Epithelial cell of esophagus (primary cell): ENCODE measurements at regions not wholly inside any gene's neighbourhood (a gene's known extent, or its start where the extent isn't known, plus 50 kb on each side); places are given as distances from the start of the nearest gene placed in this dataset.

Experiments
- DNase-seq: peaks from one replicate; pipeline ENCODE4 v3.0.0; 2010; ENCODE audit warnings: low read depth
- H3K4me3 ChIP-seq: 2 replicates; pipeline ENCODE4 v1.5.1; 2011; ENCODE audit warnings: mild to moderate bottlenecking, low read length, control low read depth
- TF ChIP-seq, protein P1 (sequence below): IDR thresholded peaks from 2 replicates; pipeline ENCODE4 v1.5.1; 2011; ENCODE audit warnings: low read depth, mild to moderate bottlenecking, low read length, control low read depth, inconsistent platforms; ENCODE audit not compliant: insufficient read depth; ENCODE audit errors: missing control alignments

DNA sequence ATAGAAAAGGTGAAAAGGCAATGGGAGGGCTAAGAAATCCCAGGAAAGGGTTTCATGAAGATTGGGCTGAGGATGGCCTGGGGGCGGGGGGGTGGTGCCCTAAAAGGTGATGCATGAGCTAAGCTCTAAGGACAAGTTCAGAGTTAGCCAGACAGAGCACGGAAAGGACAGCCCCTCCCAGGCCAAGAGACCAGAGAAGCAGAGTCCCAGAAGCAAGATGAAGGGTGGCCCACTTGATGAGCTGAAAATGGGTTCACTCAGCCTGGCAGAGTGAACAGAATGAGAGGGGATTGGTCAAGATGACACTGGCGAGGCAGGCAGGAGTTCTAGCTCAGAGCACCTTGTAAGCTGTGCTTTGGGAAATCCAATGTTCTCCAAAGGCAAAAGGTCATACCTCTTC is 89.4 kb upstream of the GPR26 start:
- TF ChIP-seq, protein P1, sequence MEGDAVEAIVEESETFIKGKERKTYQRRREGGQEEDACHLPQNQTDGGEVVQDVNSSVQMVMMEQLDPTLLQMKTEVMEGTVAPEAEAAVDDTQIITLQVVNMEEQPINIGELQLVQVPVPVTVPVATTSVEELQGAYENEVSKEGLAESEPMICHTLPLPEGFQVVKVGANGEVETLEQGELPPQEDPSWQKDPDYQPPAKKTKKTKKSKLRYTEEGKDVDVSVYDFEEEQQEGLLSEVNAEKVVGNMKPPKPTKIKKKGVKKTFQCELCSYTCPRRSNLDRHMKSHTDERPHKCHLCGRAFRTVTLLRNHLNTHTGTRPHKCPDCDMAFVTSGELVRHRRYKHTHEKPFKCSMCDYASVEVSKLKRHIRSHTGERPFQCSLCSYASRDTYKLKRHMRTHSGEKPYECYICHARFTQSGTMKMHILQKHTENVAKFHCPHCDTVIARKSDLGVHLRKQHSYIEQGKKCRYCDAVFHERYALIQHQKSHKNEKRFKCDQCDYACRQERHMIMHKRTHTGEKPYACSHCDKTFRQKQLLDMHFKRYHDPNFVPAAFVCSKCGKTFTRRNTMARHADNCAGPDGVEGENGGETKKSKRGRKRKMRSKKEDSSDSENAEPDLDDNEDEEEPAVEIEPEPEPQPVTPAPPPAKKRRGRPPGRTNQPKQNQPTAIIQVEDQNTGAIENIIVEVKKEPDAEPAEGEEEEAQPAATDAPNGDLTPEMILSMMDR, result no peak
- no peak overlapping the region for H3K4me3 ChIP-seq
- no peak for DNase-seq

DNA sequence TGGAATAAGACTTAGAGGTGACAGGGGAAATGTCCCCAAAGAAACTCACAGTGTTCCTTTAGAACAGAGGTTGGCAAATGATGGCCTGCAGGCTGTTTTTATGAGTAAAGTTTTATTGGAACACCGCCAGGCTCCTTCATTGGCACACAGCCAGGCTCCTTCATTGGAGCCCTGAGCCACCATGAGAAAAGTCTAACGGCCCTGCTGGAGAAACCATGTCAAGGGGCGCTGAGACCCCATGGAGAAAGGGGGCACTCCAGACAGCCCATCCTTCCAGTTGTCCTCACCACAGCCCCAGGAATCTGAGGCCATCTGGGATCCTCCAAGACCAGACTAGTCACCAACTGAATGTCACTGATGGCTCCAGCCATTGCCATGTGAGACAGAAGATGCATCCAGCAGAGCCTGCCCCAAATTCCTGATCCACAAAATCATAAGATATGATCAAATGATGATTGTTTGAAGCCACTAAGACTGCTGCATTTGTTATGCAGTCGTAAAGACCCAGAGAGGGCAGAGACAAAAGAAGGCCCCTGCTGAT is 88.2 kb upstream of the GPR26 start:
- no peak overlapping the region for H3K4me3 ChIP-seq
- DNase-seq, result no peak
- TF ChIP-seq, protein P1, result no peak

DNA sequence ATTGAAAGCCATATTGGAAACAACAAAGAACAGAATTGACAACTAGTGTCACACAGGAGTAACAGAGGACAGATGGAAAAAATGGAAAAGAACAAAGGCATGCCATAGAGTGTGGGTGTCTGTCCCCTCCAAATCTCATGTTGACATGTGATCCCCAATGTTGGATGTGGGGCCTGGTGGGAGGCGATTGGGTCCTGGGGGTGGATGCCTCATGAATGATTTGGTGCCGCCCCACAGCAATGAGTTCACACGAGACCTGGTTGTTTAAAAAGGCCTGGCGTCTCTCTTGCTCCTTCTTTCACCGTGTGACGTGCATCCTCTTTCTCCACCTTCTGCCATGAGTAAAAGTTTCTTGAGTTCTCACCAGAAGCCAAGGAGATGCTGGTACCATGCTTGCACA is 87.4 kb upstream of the GPR26 start:
- no peak for DNase-seq
- H3K4me3 ChIP-seq, result no peak overlapping the region
- TF ChIP-seq, protein P1, result no peak

DNA sequence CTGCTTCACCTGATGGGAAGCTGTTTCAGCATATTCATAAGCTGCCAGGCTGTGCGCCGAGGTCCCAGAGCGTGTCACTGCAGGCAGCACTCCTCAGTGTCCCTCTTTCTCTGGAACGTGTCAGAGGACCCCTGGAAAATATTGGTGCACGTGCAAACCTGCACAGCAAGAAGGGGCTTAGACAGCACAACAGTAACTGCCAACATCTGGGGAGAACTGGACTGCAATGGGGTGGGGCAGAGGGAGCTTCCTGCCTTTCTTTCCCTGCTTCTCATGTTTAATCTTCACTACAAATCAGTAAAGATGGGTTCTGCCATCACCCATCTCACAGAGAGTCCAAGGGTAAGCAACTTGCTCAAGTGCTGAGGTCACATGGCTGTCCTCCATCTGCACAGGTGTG is 86.5 kb upstream of the GPR26 start:
- no peak overlapping the region for H3K4me3 ChIP-seq
- no peak for DNase-seq
- TF ChIP-seq, protein P1, result no peak

DNA sequence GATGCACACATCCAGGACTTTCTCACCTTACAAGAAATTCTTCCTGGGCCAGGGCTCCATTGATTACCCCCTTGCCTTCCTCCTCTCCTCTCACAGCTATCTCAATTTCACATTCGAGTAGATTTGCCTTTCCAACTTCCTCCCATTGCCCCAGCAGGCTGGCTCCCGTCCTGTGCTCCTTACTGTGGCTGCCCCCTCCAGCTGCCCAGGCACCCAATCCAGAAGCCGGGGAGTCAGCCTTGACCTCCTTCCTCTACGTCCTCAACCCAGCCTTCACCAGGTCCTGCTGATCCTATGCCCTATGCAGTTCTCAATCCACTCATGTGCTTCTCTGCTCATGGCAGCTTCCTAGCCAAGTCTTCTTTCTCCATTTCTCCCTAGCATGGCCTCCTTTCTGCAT is 85.7 kb upstream of the GPR26 start:
- H3K4me3 ChIP-seq, result no peak overlapping the region
- no peak for DNase-seq
- TF ChIP-seq, protein P1, result no peak

DNA sequence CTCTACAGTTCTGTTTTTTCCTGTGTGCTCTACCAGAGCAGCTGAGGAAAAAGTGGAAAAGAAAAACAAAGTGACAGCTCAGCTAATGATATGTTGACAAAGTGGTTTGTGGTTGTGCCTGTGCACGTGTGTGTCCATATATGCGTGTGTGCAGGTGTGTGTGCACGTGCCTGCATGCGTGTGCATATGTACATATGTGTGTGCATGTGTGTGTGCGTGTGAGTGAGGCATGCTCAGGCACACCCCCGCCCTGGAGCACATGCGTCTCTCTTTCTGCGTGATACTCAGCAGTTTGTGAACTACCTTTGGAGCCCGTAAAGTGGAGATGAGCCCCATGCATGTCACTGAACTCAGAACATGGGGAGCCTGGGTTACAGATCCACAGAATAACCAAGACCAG is 84.5 kb upstream of the GPR26 start:
- TF ChIP-seq, protein P1, result no peak
- H3K4me3 ChIP-seq, result no peak overlapping the region
- DNase-seq, result no peak
